Smooth muscle cell (in vitro differentiated cells): ENCODE measurements at regions not wholly inside any gene's neighbourhood (a gene's known extent, or its start where the extent isn't known, plus 50 kb on each side); places are given as distances from the start of the nearest gene placed in this dataset.

ENCODE experiments used
- DNase-seq: peaks from one replicate; lab custom pipeline; 2025; ENCODE audit not compliant: unreplicated experiment; lab: John Stamatoyannopoulos, UW
- H2AFZ ChIP-seq: fragments of 200-600 bp; sonication (generic); 2 replicates; pipeline ENCODE4 v1.6.0; 2016; ENCODE audit warnings: antibody characterized with exemption, low read depth, mild to moderate bottlenecking
- H3F3A ChIP-seq: fragments of 200-600 bp; sonication (generic); 2 replicates; pipeline ENCODE4 v1.6.0; 2017; ENCODE audit warnings: antibody characterized with exemption, low read depth
- H3K27ac ChIP-seq: fragments of 200-600 bp; sonication (generic); 2 replicates; pipeline ENCODE4 v1.5.1; 2016; ENCODE audit warnings: low read depth, mild to moderate bottlenecking
- H3K27me3 ChIP-seq: fragments of 200-600 bp; sonication (generic); 2 replicates; pipeline ENCODE4 v1.6.1; 2016; ENCODE audit warnings: low read depth, mild to moderate bottlenecking
- H3K36me3 ChIP-seq: fragments of 200-600 bp; sonication (generic); 2 replicates; pipeline ENCODE4 v1.5.1; 2016; ENCODE audit warnings: low read depth
- H3K4me1 ChIP-seq: fragments of 200-600 bp; sonication (generic); 2 replicates; pipeline ENCODE4 v1.5.1; 2016; ENCODE audit warnings: low read depth
- H3K4me2 ChIP-seq: fragments of 200-600 bp; sonication (generic); 2 replicates; pipeline ENCODE4 v1.6.0; 2016; ENCODE audit warnings: mild to moderate bottlenecking
- H3K4me3 ChIP-seq: fragments of 200-600 bp; sonication (generic); 2 replicates; pipeline ENCODE4 v1.5.1; 2016; ENCODE audit warnings: mild to moderate bottlenecking
- H3K79me2 ChIP-seq: fragments of 200-600 bp; sonication (generic); 2 replicates; pipeline ENCODE4 v1.6.0; 2016; ENCODE audit warnings: low read depth, mild to moderate bottlenecking
- H3K9ac ChIP-seq: fragments of 200-600 bp; sonication (generic); 2 replicates; pipeline ENCODE4 v1.6.0; 2016; ENCODE audit warnings: low read depth
- H3K9me3 ChIP-seq: fragments of 200-600 bp; sonication (generic); replicated peaks from 2 replicates; pipeline ENCODE4 v1.5.1; 2016; ENCODE audit warnings: low read depth
- H4K20me1 ChIP-seq: fragments of 200-600 bp; sonication (generic); 2 replicates; pipeline ENCODE4 v1.6.0; 2016; ENCODE audit warnings: low read depth
- CTCF ChIP-seq: fragments of 200-600 bp; sonication (generic); IDR thresholded peaks from 2 replicates; pipeline ENCODE4 v1.5.1; 2017; ENCODE audit warnings: borderline replicate concordance, mild to moderate bottlenecking, antibody characterized with exemption; ENCODE audit not compliant: insufficient read depth, poor library complexity, severe bottlenecking
- WGBS: methylation state at CpG from one replicate; pipeline ENCODE4 v1.1.7; 2016; ENCODE audit warnings: low lambda C conversion rate; 5-methylcytosine and 5-hydroxymethylcytosine counted together

- no peak for DNase-seq
- no peaks in the 10 kb centered on the region for H3K36me3 ChIP-seq
- H3K4me3 ChIP-seq = no peak overlapping the region
- no peak overlapping the region for H2AFZ ChIP-seq
- 94% methylated on average over 4 of the region's 4 CpGs for WGBS
- H4K20me1 ChIP-seq = no peaks in the 10 kb centered on the region
- no peak overlapping the region for H3K27ac ChIP-seq
- no peaks in the 10 kb centered on the region for H3K27me3 ChIP-seq
- no peaks in the 10 kb centered on the region for H3K9me3 ChIP-seq
- no peak overlapping the region for H3K9ac ChIP-seq
- H3K79me2 ChIP-seq = no peaks in the 10 kb centered on the region
- no peaks in the 10 kb centered on the region for H3F3A ChIP-seq
- no peak overlapping the region for H3K4me2 ChIP-seq
- no peaks in the 10 kb centered on the region for H3K4me1 ChIP-seq
- TF ChIP-seq CTCF = no peak
Observed at GRCh38 chr5:4875942-4876341, 264.2 kb upstream of the ADAMTS16 start.

- H3K79me2 ChIP-seq = no peaks in the 10 kb centered on the region
- no peaks in the 10 kb centered on the region for H3K27me3 ChIP-seq
- no peak for DNase-seq
- H3K4me2 ChIP-seq = no peak overlapping the region
- 88% methylated on average over 9 of the region's 9 CpGs for WGBS
- TF ChIP-seq CTCF = no peak
- H3K4me1 ChIP-seq = no peaks in the 10 kb centered on the region
- no peaks in the 10 kb centered on the region for H4K20me1 ChIP-seq
- no peak overlapping the region for H3K9ac ChIP-seq
- no peaks in the 10 kb centered on the region for H3F3A ChIP-seq
- H2AFZ ChIP-seq = no peak overlapping the region
- no peaks in the 10 kb centered on the region for H3K9me3 ChIP-seq
- H3K36me3 ChIP-seq = no peaks in the 10 kb centered on the region
- no peak overlapping the region for H3K27ac ChIP-seq
- no peak overlapping the region for H3K4me3 ChIP-seq
Observed at GRCh38 chr5:4876804-4877203, 263.3 kb upstream of the ADAMTS16 start.

GRCh38 chr5:4877579-4877978 lies 262.6 kb upstream of the ADAMTS16 start:
- Histone ChIP-seq H3F3A (no peaks in the 10 kb centered on the region), H3K36me3 (no peaks in the 10 kb centered on the region), H3K4me1 (no peaks in the 10 kb centered on the region), H3K27me3 (no peaks in the 10 kb centered on the region), H4K20me1 (no peaks in the 10 kb centered on the region), H3K9me3 (no peaks in the 10 kb centered on the region), H3K4me3 (no peak overlapping the region), H3K79me2 (no peaks in the 10 kb centered on the region), H3K9ac (no peak overlapping the region), H3K27ac (no peak overlapping the region), H3K4me2 (no peak overlapping the region), H2AFZ (no peak overlapping the region)
- WGBS = 94% methylated on average over 6 of the region's 6 CpGs
- no peak for DNase-seq
- no peak for TF ChIP-seq CTCF

GRCh38 chr5:4879075-4879474 lies 261.1 kb upstream of the ADAMTS16 start:
- Histone ChIP-seq H3K9me3 (no peaks in the 10 kb centered on the region), H3K79me2 (no peaks in the 10 kb centered on the region), H3K4me3 (no peak overlapping the region), H3K4me1 (no peaks in the 10 kb centered on the region), H3K27me3 (no peaks in the 10 kb centered on the region), H3K27ac (no peak overlapping the region), H3K36me3 (no peaks in the 10 kb centered on the region), H3K4me2 (no peak overlapping the region), H2AFZ (no peak overlapping the region), H4K20me1 (no peaks in the 10 kb centered on the region), H3F3A (no peaks in the 10 kb centered on the region), H3K9ac (no peak overlapping the region)
- DNase-seq = no peak
- no peak for TF ChIP-seq CTCF
- 91% methylated on average over 10 of the region's 10 CpGs for WGBS
